Sigmoid colon (tissue), 4 donors: ENCODE measurements at regions not wholly inside any gene's neighbourhood (a gene's known extent, or its start where the extent isn't known, plus 50 kb on each side); places are given as distances from the start of the nearest gene placed in this dataset.

ENCODE experiments used
- POLR2A ChIP-seq, 2 donors: fragments of 450-650 bp; IDR thresholded peaks; one replicate each; pipeline ENCODE4 v1.6.1; 2016; ENCODE audit warnings: antibody characterized with exemption in 2 of 2, mild to moderate bottlenecking in 2 of 2, moderate library complexity in 2 of 2
- POLR2AphosphoS5 ChIP-seq, 4 donors: sonication (generic); formaldehyde crosslinking; IDR thresholded peaks; one replicate each; pipeline ENCODE4 v1.6.1; 2017; ENCODE audit warnings: antibody characterized with exemption in 4 of 4

DNA sequence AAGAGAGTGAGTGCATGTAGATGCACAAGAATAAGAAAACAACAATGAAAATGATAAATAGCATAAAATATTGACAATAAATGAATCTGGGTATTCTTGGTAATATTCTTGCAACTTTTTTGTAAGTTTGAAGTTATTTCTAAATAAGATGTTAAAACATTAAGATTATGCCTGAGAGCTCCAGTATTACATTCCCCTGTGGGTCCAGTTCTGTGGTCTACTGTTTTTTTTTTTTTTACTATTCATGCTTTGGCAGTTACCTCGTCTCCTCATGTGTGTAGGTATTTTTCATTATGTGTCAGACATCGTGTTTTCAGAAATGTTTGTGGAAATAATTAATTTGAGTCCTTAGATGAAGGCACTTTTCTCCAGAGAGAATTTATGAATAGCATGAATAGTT, 386.2 kb downstream of the AACS start:
- TF ChIP-seq POLR2A (IDR thresholded peaks at IDR 0.05) = no peak
- TF ChIP-seq POLR2AphosphoS5 (IDR thresholded peaks at IDR 0.05) = no peak
